HEK293 (cell line): ENCODE measurements at regions not wholly inside any gene's neighbourhood (a gene's known extent, or its start where the extent isn't known, plus 50 kb on each side); places are given as distances from the start of the nearest gene placed in this dataset.

Experiments
- CTCF ChIA-PET: fragments of 350-600 bp; formaldehyde crosslinking; extraction: SDS; loops from one replicate; lab custom pipeline; 2021; ENCODE audit warnings: antibody characterized with exemption; lab: Yijun Ruan, JAX
- POLR2A ChIA-PET: fragments of 300-600 bp; formaldehyde crosslinking; extraction: SDS; loops from one replicate; lab custom pipeline; 2020; ENCODE audit warnings: antibody characterized with exemption, inconsistent platforms; lab: Yijun Ruan, JAX
- H3K27ac ChIP-seq: fragments of 200-500 bp; sonication (Bioruptor generic); 2 replicates; pipeline ENCODE4 v1.5.1; 2014; ENCODE audit warnings: low read depth, low read length, control low read depth, inconsistent platforms; ENCODE audit errors: extremely low read depth
- H3K36me3 ChIP-seq, 2 experiments: fragments of 200-500 bp in 1 of 2; sonication (Bioruptor generic) in 1 of 2; 1 replicate in 1 of 2; 2 replicates in 1 of 2; pipeline ENCODE4 v1.5.1; 2014 to 2017; ENCODE audit warnings: inconsistent platforms in 2 of 2, low read length in 2 of 2; ENCODE audit not compliant: control insufficient read depth in 2 of 2, insufficient read depth in 1 of 2
- H3K4me1 ChIP-seq: fragments of 200-500 bp; sonication (Bioruptor generic); 2 replicates; pipeline ENCODE4 v1.5.1; 2014; ENCODE audit warnings: mild to moderate bottlenecking, low read length, inconsistent platforms; ENCODE audit not compliant: control insufficient read depth, insufficient read depth
- H3K4me3 ChIP-seq: 2 replicates; pipeline ENCODE4 v1.5.1; 2011; ENCODE audit warnings: low read depth, mild to moderate bottlenecking, control low read depth, low read length, moderate library complexity
- H3K9me3 ChIP-seq: fragments of 200-500 bp; sonication (Bioruptor generic); 2 replicates; pipeline ENCODE4 v1.5.1; 2014; ENCODE audit warnings: low read depth, low read length, inconsistent platforms; ENCODE audit not compliant: control insufficient read depth, insufficient read depth
- ATF2 ChIP-seq: fragments of 450-650 bp; formaldehyde crosslinking; IDR thresholded peaks from 2 replicates; pipeline ENCODE4 v1.5.1; 2016; ENCODE audit warnings: missing biosample characterization, missing genetic modification characterization, low read depth
- BCL11A ChIP-seq: fragments of 450-650 bp; formaldehyde crosslinking; IDR thresholded peaks from 2 replicates; pipeline ENCODE4 v1.5.1; 2016; ENCODE audit warnings: low read depth, missing biosample characterization, missing genetic modification characterization
- KLF1 ChIP-seq: fragments of 450-650 bp; formaldehyde crosslinking; IDR thresholded peaks from 2 replicates; pipeline ENCODE4 v1.5.1; 2016; ENCODE audit warnings: missing biosample characterization, missing genetic modification characterization
- PRDM2 ChIP-seq: fragments of 450-650 bp; formaldehyde crosslinking; IDR thresholded peaks from 2 replicates; pipeline ENCODE4 v1.5.1; 2016; ENCODE audit warnings: missing biosample characterization, missing genetic modification characterization, borderline replicate concordance
- PRDM6 ChIP-seq: fragments of 450-650 bp; formaldehyde crosslinking; IDR thresholded peaks from 2 replicates; pipeline ENCODE4 v1.5.1; 2017; ENCODE audit warnings: missing biosample characterization, missing genetic modification characterization
- ZBTB49 ChIP-seq: fragments of 450-650 bp; formaldehyde crosslinking; IDR thresholded peaks from 2 replicates; pipeline ENCODE4 v1.5.1; 2016; ENCODE audit warnings: missing biosample characterization, missing genetic modification characterization, low read depth
- ZNF19 ChIP-seq: fragments of 450-650 bp; formaldehyde crosslinking; IDR thresholded peaks from 2 replicates; pipeline ENCODE4; 2016; ENCODE audit warnings: missing biosample characterization, missing genetic modification characterization, low read depth
- ZNF280C ChIP-seq: fragments of 450-650 bp; formaldehyde crosslinking; IDR thresholded peaks from 2 replicates; pipeline ENCODE4 v1.5.1; 2016; ENCODE audit warnings: missing biosample characterization, missing genetic modification characterization
- ZNF473 ChIP-seq: fragments of 450-650 bp; formaldehyde crosslinking; IDR thresholded peaks from 2 replicates; pipeline ENCODE4 v1.5.1; 2017; ENCODE audit warnings: missing biosample characterization, missing genetic modification characterization
- ZNF518A ChIP-seq: fragments of 450-650 bp; formaldehyde crosslinking; conservative IDR thresholded peaks from 2 replicates; pipeline ENCODE4 v1.5.1; 2016; ENCODE audit warnings: low read depth, missing biosample characterization, missing genetic modification characterization
- ZNF624 ChIP-seq: fragments of 450-650 bp; formaldehyde crosslinking; IDR thresholded peaks from 2 replicates; pipeline ENCODE4 v1.5.1; 2017; ENCODE audit warnings: missing biosample characterization, missing genetic modification characterization
- ZNF701 ChIP-seq: fragments of 450-650 bp; formaldehyde crosslinking; IDR thresholded peaks from 2 replicates; pipeline ENCODE4 v1.5.1; 2016; ENCODE audit warnings: missing biosample characterization, missing genetic modification characterization
- ZNF785 ChIP-seq: fragments of 450-650 bp; formaldehyde crosslinking; IDR thresholded peaks from 2 replicates; pipeline ENCODE4 v1.5.1; 2016; ENCODE audit warnings: missing biosample characterization, missing genetic modification characterization
- ZNF837 ChIP-seq: fragments of 450-650 bp; formaldehyde crosslinking; IDR thresholded peaks from 2 replicates; pipeline ENCODE4 v1.5.1; 2016; ENCODE audit warnings: missing biosample characterization, missing genetic modification characterization
- ZSCAN30 ChIP-seq: fragments of 450-650 bp; IDR thresholded peaks from 2 replicates; pipeline ENCODE4 v1.5.1; 2018; ENCODE audit warnings: missing biosample characterization, mild to moderate bottlenecking, missing genetic modification characterization, moderate library complexity

GRCh38 chr2:196224756-196225155 lies 53.4 kb upstream of the STK17B start:
- ChIA-PET POLR2A (no interaction called here), CTCF (no interaction called here)
- Histone ChIP-seq H3K4me3 (no peak overlapping the region), H3K27ac (no peak overlapping the region), H3K36me3 (no peaks in the 10 kb centered on the region), H3K4me1 (peaks cover 2% of the 10 kb centered on the region; the same call in 1 of the 2 replicates), H3K9me3 (no peaks in the 10 kb centered on the region)
- TF ChIP-seq ZNF785 (tag by site-specific recombination) (no peak), ZNF624 (tag by site-specific recombination) (no peak), PRDM2 (tag by site-specific recombination) (no peak), BCL11A (tag by site-specific recombination) (no peak), ZNF518A (tag by site-specific recombination) (no peak), ZNF837 (tag by site-specific recombination) (no peak), ZBTB49 (tag by site-specific recombination) (no peak), ZNF280C (tag by site-specific recombination) (no peak)

GRCh38 chr2:196225213-196225612 lies 53.8 kb upstream of the STK17B start:
- no peaks in the 10 kb centered on the region for H3K9me3 ChIP-seq
- ChIA-PET POLR2A (no interaction called here), CTCF (no interaction called here)
- no peaks in the 10 kb centered on the region for H3K4me1 ChIP-seq
- no peak overlapping the region for H3K4me3 ChIP-seq
- H3K27ac ChIP-seq, result no peak overlapping the region
- H3K36me3 ChIP-seq, result no peaks in the 10 kb centered on the region
- TF ChIP-seq ATF2, result no peak
- no peak for TF ChIP-seq BCL11A (tag by site-specific recombination)
- no peak for TF ChIP-seq ZNF473 (tag by site-specific recombination)
- no peak for TF ChIP-seq PRDM6 (tag by site-specific recombination)
- no peak for TF ChIP-seq ZNF624 (tag by site-specific recombination)
- no peak for TF ChIP-seq KLF1 (tag by site-specific recombination)
- TF ChIP-seq ZSCAN30, result no peak
- TF ChIP-seq ZNF701 (tag by site-specific recombination), result no peak
- no peak for TF ChIP-seq ZNF19
